Activated B cell treated with CpG ODN at 0.5 μM for 24 hours (primary cell): ENCODE measurements at regions not wholly inside any gene's neighbourhood (a gene's known extent, or its start where the extent isn't known, plus 50 kb on each side); places are given as distances from the start of the nearest gene placed in this dataset.

Source experiments
- ATAC-seq: fragments of 200-7000 bp; cut with Tn5 transposase; one replicate; pipeline ENCODE4 v1.10.0; 2021; ENCODE audit warnings: low read depth, mild to moderate bottlenecking, moderate library complexity
- CTCF ChIA-PET: fragments of 350-600 bp; sonication (Branson Sonifier 250); formaldehyde crosslinking; loops from one replicate; lab custom pipeline; 2021; ENCODE audit warnings: antibody characterized with exemption; lab: Charles Lee
- POLR2A ChIA-PET: fragments of 350-600 bp; sonication (Branson Sonifier 250); formaldehyde crosslinking; loops from one replicate; lab custom pipeline; 2021; ENCODE audit warnings: antibody characterized with exemption; lab: Charles Lee
- DNase-seq: peaks from one replicate; pipeline ENCODE4 v3.0.0; 2022
- H3K27ac Mint-ChIP-seq: one replicate; pipeline ENCODE4 v1.8.0; 2020; ENCODE audit warnings: mixed read lengths
- H3K27me3 Mint-ChIP-seq: one replicate; pipeline ENCODE4 v1.8.0; 2021; ENCODE audit warnings: mixed read lengths
- H3K36me3 Mint-ChIP-seq: one replicate; pipeline ENCODE4 v1.8.0; 2021; ENCODE audit warnings: low read depth, mixed read lengths
- H3K4me1 Mint-ChIP-seq: one replicate; pipeline ENCODE4 v1.8.0; 2021; ENCODE audit warnings: mixed read lengths
- H3K4me3 Mint-ChIP-seq: one replicate; pipeline ENCODE4 v1.8.0; 2020; ENCODE audit warnings: mild to moderate bottlenecking, mixed read lengths
- H3K9me3 Mint-ChIP-seq: one replicate; pipeline ENCODE4 v1.8.0; 2020; ENCODE audit warnings: mixed read lengths
- intact Hi-C: fragments of 100-400 bp; cut with micrococcal nuclease; formaldehyde crosslinking; loops from one replicate; pipeline ENCODE4 v1.15.1; 2024
- TF ChIP-seq, protein P1 (sequence below): fragments of 200-600 bp; IDR thresholded peaks from one replicate; pipeline ENCODE4 v1.8.0; 2022; ENCODE audit warnings: antibody characterized with exemption, mild to moderate bottlenecking

DNA sequence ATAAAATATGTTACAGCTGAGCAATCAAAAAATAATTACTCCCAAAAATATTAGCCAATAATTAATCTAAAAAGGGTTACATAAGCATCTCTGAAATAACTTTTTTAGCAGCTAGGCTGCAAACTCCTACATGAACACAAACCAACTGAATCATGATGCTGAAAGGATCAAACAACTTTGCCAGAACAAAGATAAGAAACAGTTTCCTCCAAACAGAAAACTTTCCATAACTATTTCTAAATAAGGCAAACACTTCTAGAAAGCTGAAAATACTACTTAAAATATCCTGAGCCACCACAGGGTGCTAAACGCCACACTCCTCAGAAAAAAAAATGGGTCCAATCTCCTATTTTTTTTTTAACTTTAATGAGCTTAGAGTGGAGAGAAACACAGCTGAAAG lies 68.6 kb upstream of the ARHGAP32 start:
- no peak overlapping the region for H3K27ac Mint-ChIP-seq
- TF ChIP-seq, protein P1, sequence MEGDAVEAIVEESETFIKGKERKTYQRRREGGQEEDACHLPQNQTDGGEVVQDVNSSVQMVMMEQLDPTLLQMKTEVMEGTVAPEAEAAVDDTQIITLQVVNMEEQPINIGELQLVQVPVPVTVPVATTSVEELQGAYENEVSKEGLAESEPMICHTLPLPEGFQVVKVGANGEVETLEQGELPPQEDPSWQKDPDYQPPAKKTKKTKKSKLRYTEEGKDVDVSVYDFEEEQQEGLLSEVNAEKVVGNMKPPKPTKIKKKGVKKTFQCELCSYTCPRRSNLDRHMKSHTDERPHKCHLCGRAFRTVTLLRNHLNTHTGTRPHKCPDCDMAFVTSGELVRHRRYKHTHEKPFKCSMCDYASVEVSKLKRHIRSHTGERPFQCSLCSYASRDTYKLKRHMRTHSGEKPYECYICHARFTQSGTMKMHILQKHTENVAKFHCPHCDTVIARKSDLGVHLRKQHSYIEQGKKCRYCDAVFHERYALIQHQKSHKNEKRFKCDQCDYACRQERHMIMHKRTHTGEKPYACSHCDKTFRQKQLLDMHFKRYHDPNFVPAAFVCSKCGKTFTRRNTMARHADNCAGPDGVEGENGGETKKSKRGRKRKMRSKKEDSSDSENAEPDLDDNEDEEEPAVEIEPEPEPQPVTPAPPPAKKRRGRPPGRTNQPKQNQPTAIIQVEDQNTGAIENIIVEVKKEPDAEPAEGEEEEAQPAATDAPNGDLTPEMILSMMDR = no peak
- no peaks in the 10 kb centered on the region for H3K4me1 Mint-ChIP-seq
- ChIA-PET CTCF (no interaction called here), POLR2A (no interaction called here)
- no peak overlapping the region for H3K4me3 Mint-ChIP-seq
- H3K36me3 Mint-ChIP-seq = no peaks in the 10 kb centered on the region
- intact Hi-C loops = no loop called here
- H3K27me3 Mint-ChIP-seq = no peaks in the 10 kb centered on the region
- H3K9me3 Mint-ChIP-seq = no peaks in the 10 kb centered on the region
- no peak for DNase-seq
- no peak for ATAC-seq

DNA sequence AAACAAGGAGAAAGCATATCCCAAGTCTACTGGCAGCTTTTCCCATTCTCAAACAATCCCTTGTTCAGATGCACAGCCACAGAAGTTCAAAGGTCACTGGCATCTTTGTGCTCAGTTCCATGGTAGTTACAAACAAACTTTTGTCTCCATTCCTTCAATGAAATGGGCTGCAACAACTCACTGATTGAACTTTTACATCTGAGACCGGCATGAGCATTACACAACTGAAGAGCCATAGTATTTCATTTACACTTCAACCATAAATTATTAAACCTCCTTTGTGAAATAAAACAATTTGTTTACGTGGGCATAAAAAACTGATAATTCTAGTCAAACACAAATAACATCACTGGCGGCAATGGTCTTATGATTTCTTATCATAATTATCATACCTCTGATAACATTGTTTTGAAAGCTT lies 67.8 kb upstream of the ARHGAP32 start:
- Mint-ChIP-seq H3K4me1 (no peaks in the 10 kb centered on the region), H3K27ac (no peak overlapping the region), H3K36me3 (no peaks in the 10 kb centered on the region), H3K27me3 (no peaks in the 10 kb centered on the region), H3K4me3 (no peak overlapping the region), H3K9me3 (no peaks in the 10 kb centered on the region)
- no peak for DNase-seq
- no peak for ATAC-seq
- TF ChIP-seq, protein P1 = no peak
- POLR2A ChIA-PET = no interaction called here
- intact Hi-C loops = no loop called here
- CTCF ChIA-PET = no interaction called here

DNA sequence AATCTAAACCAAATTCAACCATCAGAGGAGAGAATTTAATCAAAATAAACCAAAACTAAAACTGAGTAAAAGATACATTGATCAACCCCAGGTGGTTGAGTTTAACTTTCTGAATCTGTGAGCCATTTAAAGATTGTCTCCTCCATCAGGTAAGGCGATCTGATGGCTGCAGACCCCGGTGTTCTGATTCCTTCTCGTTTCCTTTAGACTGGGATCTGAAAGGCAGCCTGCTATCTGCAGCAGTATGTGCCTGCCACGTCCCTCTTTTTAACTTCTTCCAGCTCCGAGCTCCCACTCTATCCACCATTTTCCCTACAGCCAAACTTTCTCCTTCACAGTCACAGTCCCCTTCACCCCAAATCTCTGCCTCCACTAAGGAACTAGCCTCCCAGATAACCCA lies 66.1 kb upstream of the ARHGAP32 start:
- no peak overlapping the region for H3K27ac Mint-ChIP-seq
- ATAC-seq = no peak
- CTCF ChIA-PET = no interaction called here
- POLR2A ChIA-PET = interaction anchor here (0.6 kb wide), 1 partner anchor 212 kb away, joined by 3 read pairs; no protein-coding TSS in a partner anchor
- intact Hi-C loops = no loop called here
- DNase-seq = no peak
- no peak overlapping the region for H3K4me3 Mint-ChIP-seq
- no peaks in the 10 kb centered on the region for H3K9me3 Mint-ChIP-seq
- TF ChIP-seq, protein P1 = no peak
- no peaks in the 10 kb centered on the region for H3K4me1 Mint-ChIP-seq
- no peaks in the 10 kb centered on the region for H3K36me3 Mint-ChIP-seq
- H3K27me3 Mint-ChIP-seq = no peaks in the 10 kb centered on the region

DNA sequence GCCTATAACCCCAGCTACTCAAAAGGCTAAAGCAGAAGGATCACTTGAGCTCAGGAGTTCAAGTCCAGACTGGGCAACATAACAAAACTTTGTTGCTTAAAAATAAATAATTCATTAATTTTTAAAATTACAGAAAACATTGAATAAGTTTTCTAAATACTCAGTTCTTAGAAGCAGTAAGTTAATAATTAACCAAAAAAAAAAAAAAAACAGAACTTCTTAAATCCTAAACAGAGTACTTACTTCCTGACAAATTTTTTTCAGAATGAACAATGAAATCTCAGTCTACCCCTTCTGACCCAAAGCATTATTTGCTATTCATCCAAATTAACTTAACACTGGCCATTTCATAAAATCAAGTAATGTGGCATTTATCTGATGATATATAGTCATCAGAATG lies 65.4 kb upstream of the ARHGAP32 start:
- POLR2A ChIA-PET = interaction anchor here (0.7 kb wide), 1 partner anchor 9 kb away, joined by 3 read pairs; no protein-coding TSS in a partner anchor
- Mint-ChIP-seq H3K4me1 (no peaks in the 10 kb centered on the region), H3K4me3 (no peak overlapping the region), H3K27me3 (no peaks in the 10 kb centered on the region), H3K9me3 (no peaks in the 10 kb centered on the region), H3K36me3 (no peaks in the 10 kb centered on the region), H3K27ac (no peak overlapping the region)
- DNase-seq (no peak), ATAC-seq (no peak)
- intact Hi-C loops = no loop called here
- CTCF ChIA-PET = no interaction called here
- TF ChIP-seq, protein P1 = no peak

DNA sequence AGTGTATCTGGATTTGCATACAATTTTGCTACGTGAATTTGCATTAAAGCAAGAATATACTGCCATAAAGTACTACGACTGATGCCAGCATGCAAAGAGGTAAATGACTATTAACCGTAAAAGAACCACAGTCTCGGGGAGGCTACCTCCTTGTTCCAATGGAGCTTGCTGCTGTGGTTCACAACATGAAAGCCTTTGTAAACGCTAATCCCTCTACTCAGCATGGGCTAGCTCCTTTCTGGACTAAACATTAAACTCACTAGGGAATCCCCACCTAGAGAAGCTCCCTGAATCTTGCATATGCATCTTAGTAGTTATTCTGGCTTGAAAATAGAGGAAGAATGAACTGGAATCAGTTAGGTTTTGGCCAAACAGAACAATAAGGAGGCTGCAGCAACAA lies 60.5 kb upstream of the ARHGAP32 start:
- DNase-seq (no peak), ATAC-seq (no peak)
- Mint-ChIP-seq H3K9me3 (no peaks in the 10 kb centered on the region), H3K27ac (no peak overlapping the region), H3K27me3 (no peaks in the 10 kb centered on the region), H3K4me3 (no peak overlapping the region), H3K4me1 (peaks cover 4% of the 10 kb centered on the region), H3K36me3 (no peaks in the 10 kb centered on the region)
- intact Hi-C loops = no loop called here
- CTCF ChIA-PET = no interaction called here
- POLR2A ChIA-PET = no interaction called here
- TF ChIP-seq, protein P1 = no peak
